ENCODE measurements at regions not wholly inside any gene's neighbourhood (a gene's known extent, or its start where the extent isn't known, plus 50 kb on each side); places are given as distances from the start of the nearest gene placed in this dataset.

- peaks cover 11% of the 10 kb centered on the region for H3K27me3 Mint-ChIP-seq
- no peak for DNase-seq
- H3K36me3 Mint-ChIP-seq: no peaks in the 10 kb centered on the region
- no peak overlapping the region for H3K27ac Mint-ChIP-seq
- H3K4me3 Mint-ChIP-seq: no peak overlapping the region
- no peaks in the 10 kb centered on the region for H3K4me1 Mint-ChIP-seq
- no peaks in the 10 kb centered on the region for H3K9me3 Mint-ChIP-seq
Measured at GRCh38 chr13:59229861-59230260, 933.9 kb downstream of the DIAPH3 start.

GRCh38 chr13:59230484-59231264, 933.1 kb downstream of the DIAPH3 start:
- Mint-ChIP-seq H3K36me3 (no peaks in the 10 kb centered on the region), H3K4me1 (no peaks in the 10 kb centered on the region), H3K27ac (no peak overlapping the region), H3K4me3 (no peak overlapping the region), H3K9me3 (no peaks in the 10 kb centered on the region), H3K27me3 (peaks cover 11% of the 10 kb centered on the region)
- no peak for DNase-seq

- Mint-ChIP-seq H3K36me3 (no peaks in the 10 kb centered on the region), H3K4me3 (no peak overlapping the region), H3K4me1 (no peaks in the 10 kb centered on the region), H3K27ac (no peak overlapping the region), H3K27me3 (peaks cover 7% of the 10 kb centered on the region), H3K9me3 (no peaks in the 10 kb centered on the region)
- DNase-seq: no peak
Measured at GRCh38 chr13:59236309-59236919, 927.3 kb downstream of the DIAPH3 start.

GRCh38 chr13:59236944-59237343, 926.8 kb downstream of the DIAPH3 start:
- DNase-seq: no peak
- Mint-ChIP-seq H3K36me3 (no peaks in the 10 kb centered on the region), H3K4me3 (no peak overlapping the region), H3K4me1 (no peaks in the 10 kb centered on the region), H3K27ac (no peak overlapping the region), H3K9me3 (no peaks in the 10 kb centered on the region), H3K27me3 (peaks cover 7% of the 10 kb centered on the region)

GRCh38 chr13:59247171-59247570, 916.6 kb downstream of the DIAPH3 start:
- no peaks in the 10 kb centered on the region for H3K36me3 Mint-ChIP-seq
- H3K4me1 Mint-ChIP-seq: no peaks in the 10 kb centered on the region
- no peak overlapping the region for H3K27ac Mint-ChIP-seq
- no peaks in the 10 kb centered on the region for H3K27me3 Mint-ChIP-seq
- no peaks in the 10 kb centered on the region for H3K9me3 Mint-ChIP-seq
- DNase-seq: no peak
- no peak overlapping the region for H3K4me3 Mint-ChIP-seq

GRCh38 chr13:59250336-59251189, 913.2 kb downstream of the DIAPH3 start:
- Mint-ChIP-seq H3K36me3 (no peaks in the 10 kb centered on the region), H3K27ac (no peak overlapping the region), H3K4me1 (no peaks in the 10 kb centered on the region), H3K4me3 (no peak overlapping the region), H3K9me3 (no peaks in the 10 kb centered on the region), H3K27me3 (no peaks in the 10 kb centered on the region)
- no peak for DNase-seq

- H3K27me3 Mint-ChIP-seq: peaks cover 5% of the 10 kb centered on the region
- no peaks in the 10 kb centered on the region for H3K9me3 Mint-ChIP-seq
- DNase-seq: no peak
Measured at GRCh38 chr13:59259165-59260000, 904.3 kb downstream of the DIAPH3 start.

GRCh38 chr13:59261928-59262488, 901.7 kb downstream of the DIAPH3 start:
- Mint-ChIP-seq H3K4me1 (no peaks in the 10 kb centered on the region), H3K27ac (no peak overlapping the region), H3K27me3 (peaks cover 5% of the 10 kb centered on the region)

More at GRCh38 chr13:59259165-59260000, 904.3 kb downstream of the DIAPH3 start:
- no peaks in the 10 kb centered on the region for H3K36me3 Mint-ChIP-seq
- no peak overlapping the region for H3K27ac Mint-ChIP-seq
- no peak overlapping the region for H3K4me3 Mint-ChIP-seq
- H3K4me1 Mint-ChIP-seq: no peaks in the 10 kb centered on the region

GRCh38 chr13:59263531-59263930, 900.2 kb downstream of the DIAPH3 start:
- Mint-ChIP-seq H3K27me3 (peaks cover 5% of the 10 kb centered on the region), H3K27ac (no peak overlapping the region), H3K4me3 (no peak overlapping the region), H3K4me1 (no peaks in the 10 kb centered on the region), H3K9me3 (no peaks in the 10 kb centered on the region), H3K36me3 (no peaks in the 10 kb centered on the region)
- DNase-seq: no peak

More at GRCh38 chr13:59261928-59262488, 901.7 kb downstream of the DIAPH3 start:
- no peak overlapping the region for H3K4me3 Mint-ChIP-seq
- H3K9me3 Mint-ChIP-seq: no peaks in the 10 kb centered on the region
- DNase-seq: no peak
- no peaks in the 10 kb centered on the region for H3K36me3 Mint-ChIP-seq

GRCh38 chr13:59266478-59267063, 897.2 kb downstream of the DIAPH3 start:
- Mint-ChIP-seq H3K4me3 (no peak overlapping the region), H3K36me3 (no peaks in the 10 kb centered on the region), H3K9me3 (no peaks in the 10 kb centered on the region), H3K4me1 (no peaks in the 10 kb centered on the region), H3K27me3 (no peaks in the 10 kb centered on the region), H3K27ac (no peak overlapping the region)
- no peak for DNase-seq

- H3K4me3 Mint-ChIP-seq: no peak overlapping the region
- no peaks in the 10 kb centered on the region for H3K9me3 Mint-ChIP-seq
- no peak overlapping the region for H3K27ac Mint-ChIP-seq
- no peaks in the 10 kb centered on the region for H3K36me3 Mint-ChIP-seq
- DNase-seq: no peak
- H3K27me3 Mint-ChIP-seq: peaks cover under 1% of the 10 kb centered on the region
- no peaks in the 10 kb centered on the region for H3K4me1 Mint-ChIP-seq
Measured at GRCh38 chr13:59269476-59269875, 894.3 kb downstream of the DIAPH3 start.

GRCh38 chr13:59270327-59270726, 893.4 kb downstream of the DIAPH3 start:
- H3K4me3 Mint-ChIP-seq: no peak overlapping the region
- no peaks in the 10 kb centered on the region for H3K9me3 Mint-ChIP-seq
- no peak for DNase-seq

GRCh38 chr13:59274958-59275727, 888.6 kb downstream of the DIAPH3 start:
- Mint-ChIP-seq H3K36me3 (no peaks in the 10 kb centered on the region), H3K4me1 (no peaks in the 10 kb centered on the region), H3K4me3 (no peak overlapping the region), H3K27ac (no peak overlapping the region), H3K9me3 (no peaks in the 10 kb centered on the region), H3K27me3 (peaks cover 5% of the 10 kb centered on the region)
- DNase-seq: no peak

More at GRCh38 chr13:59270327-59270726, 893.4 kb downstream of the DIAPH3 start:
- H3K27me3 Mint-ChIP-seq: peaks cover 5% of the 10 kb centered on the region
- H3K4me1 Mint-ChIP-seq: no peaks in the 10 kb centered on the region
- no peaks in the 10 kb centered on the region for H3K36me3 Mint-ChIP-seq
- H3K27ac Mint-ChIP-seq: no peak overlapping the region
